Kidney (tissue), 13 donors: ENCODE measurements at regions not wholly inside any gene's neighbourhood (a gene's known extent, or its start where the extent isn't known, plus 50 kb on each side); places are given as distances from the start of the nearest gene placed in this dataset.

Source experiments
- DNase-seq, 5 donors: peaks; one replicate each; pipeline ENCODE4 v3.0.0-alpha.2; 2013 to 2020
- FAIRE-seq: peaks from 2 replicates; lab custom pipeline; 2012; peaks lifted over from hg19 to GRCh38; lab: Jason Lieb, UNC
- H3K27ac ChIP-seq, 2 donors: one replicate each; pipeline ENCODE4 v1.7.0; 2013; ENCODE audit warnings: low read depth in 2 of 2, low read length in 2 of 2, inconsistent platforms in 1 of 2
- H3K27me3 ChIP-seq: one replicate; pipeline ENCODE4 v1.7.1; 2013; ENCODE audit warnings: low read length, inconsistent platforms; ENCODE audit not compliant: control insufficient read depth, insufficient read depth
- H3K36me3 ChIP-seq, 3 donors: one replicate each; pipeline versions ENCODE4 v1.7.0 to v1.7.1; 2013; ENCODE audit warnings: low read length in 3 of 3, control low read depth in 1 of 3, inconsistent platforms in 1 of 3; ENCODE audit not compliant: insufficient read depth in 3 of 3, control insufficient read depth in 2 of 3
- H3K4me1 ChIP-seq, 3 donors: one replicate each; pipeline versions ENCODE4 v1.7.0 to v1.7.1; 2013; ENCODE audit warnings: low read length in 3 of 3, inconsistent platforms in 1 of 3, low read depth in 1 of 3; ENCODE audit not compliant: control insufficient read depth in 2 of 3, insufficient read depth in 2 of 3
- H3K4me3 ChIP-seq, 3 donors: one replicate each; pipeline versions ENCODE4 v1.7.0 to v1.8.1; 2013; ENCODE audit warnings: low read length in 3 of 3, control low read depth in 1 of 3, inconsistent platforms in 1 of 3
- H3K9ac ChIP-seq, 3 donors: one replicate each; pipeline versions ENCODE4 v1.7.0 to v1.7.1; 2013; ENCODE audit warnings: low read length in 3 of 3, control low read depth in 1 of 3, inconsistent platforms in 1 of 3
- H3K9me3 ChIP-seq, 3 donors: one replicate each; pipeline versions ENCODE4 v1.7.0 to v1.7.1; 2013; ENCODE audit warnings: low read length in 3 of 3, control low read depth in 1 of 3, inconsistent platforms in 1 of 3; ENCODE audit not compliant: control insufficient read depth in 2 of 3, insufficient read depth in 1 of 3
- CTCF ChIP-seq: IDR thresholded peaks from 3 replicates; pipeline ENCODE4 v1.5.1; 2012; ENCODE audit warnings: mild to moderate bottlenecking, moderate library complexity, borderline replicate concordance; ENCODE audit not compliant: insufficient read depth; ENCODE audit errors: extremely low read depth
- intact Hi-C: fragments of 100-400 bp; cut with DNase I; formaldehyde crosslinking; loops from one replicate; pipeline ENCODE4 v1.11.1; 2022
- donor health status: control.
- donor health status: control.
- donor health status: control.
- donor health status: control.
- donor health status: control.
- donor health status: DM: yes; HTN: yes; CAD: no.
- donor health status: Normal renal cell carcinoma (clear cell type).

GRCh38 chr13:106401081-106401480 is 134.4 kb downstream of the EFNB2 start:
- Histone ChIP-seq H3K27ac (no peak overlapping the region), H3K27me3 (no peaks in the 10 kb centered on the region), H3K36me3 (no peaks in the 10 kb centered on the region), H3K9ac (no peak overlapping the region), H3K4me1 (no peaks in the 10 kb centered on the region), H3K9me3 (no peaks in the 10 kb centered on the region), H3K4me3 (no peak overlapping the region)
- FAIRE-seq (no peak), DNase-seq (no peak)
- TF ChIP-seq CTCF = no peak
- intact Hi-C loops = no loop called here

GRCh38 chr13:106400289-106400688 is 135.2 kb downstream of the EFNB2 start:
- FAIRE-seq (no peak), DNase-seq (no peak)
- no peak overlapping the region for H3K27ac ChIP-seq
- no peaks in the 10 kb centered on the region for H3K4me1 ChIP-seq
- H3K27me3 ChIP-seq = no peaks in the 10 kb centered on the region
- no peak for TF ChIP-seq CTCF
- H3K9ac ChIP-seq = no peak overlapping the region
- H3K36me3 ChIP-seq = no peaks in the 10 kb centered on the region
- no peaks in the 10 kb centered on the region for H3K9me3 ChIP-seq
- intact Hi-C loops = no loop called here
- H3K4me3 ChIP-seq = no peak overlapping the region

DNA sequence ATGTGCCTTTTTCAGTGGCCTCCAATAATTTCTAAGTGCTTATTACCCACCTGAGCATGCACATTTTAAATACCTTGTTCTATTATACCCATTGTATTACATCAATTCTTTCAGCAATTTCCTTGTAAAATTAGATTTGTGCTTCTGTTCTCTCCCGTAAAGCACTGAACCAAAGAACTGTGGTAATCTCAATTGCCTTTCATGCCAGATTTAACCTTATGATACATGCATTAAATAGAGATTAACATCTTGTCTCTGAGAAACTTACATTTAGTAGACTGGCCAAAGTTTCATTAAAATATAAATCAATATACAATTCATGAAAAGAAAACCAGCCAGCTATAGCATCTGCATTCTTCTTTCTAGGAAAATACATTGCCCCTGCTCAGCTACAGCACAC is 137.2 kb downstream of the EFNB2 start:
- Histone ChIP-seq H3K4me1 (no peaks in the 10 kb centered on the region), H3K27me3 (no peaks in the 10 kb centered on the region), H3K9me3 (no peaks in the 10 kb centered on the region), H3K27ac (no peak overlapping the region), H3K4me3 (no peak overlapping the region), H3K9ac (no peak overlapping the region), H3K36me3 (no peaks in the 10 kb centered on the region)
- FAIRE-seq (no peak), DNase-seq (no peak)
- no peak for TF ChIP-seq CTCF
- intact Hi-C loops = no loop called here

DNA sequence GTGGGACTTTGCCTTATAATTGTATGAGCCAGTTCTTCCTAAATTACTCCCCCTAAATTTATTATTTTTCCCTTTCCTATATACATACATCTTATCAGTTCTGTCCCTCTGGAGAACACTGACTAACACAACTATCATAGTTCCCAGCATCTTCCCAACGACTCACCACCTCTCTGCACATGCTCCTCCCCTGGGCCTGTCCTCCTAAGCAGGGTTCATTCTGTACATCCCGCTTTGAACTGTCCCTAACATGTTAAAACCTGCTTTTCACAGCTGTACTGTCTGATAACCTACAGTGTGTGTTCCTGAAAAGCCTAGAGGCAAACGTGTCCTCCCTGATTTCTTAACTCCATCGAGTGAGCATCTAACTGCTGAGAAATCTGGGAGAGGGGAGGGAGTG is 141.7 kb downstream of the EFNB2 start:
- Histone ChIP-seq H3K4me3 (no peak overlapping the region), H3K27me3 (no peaks in the 10 kb centered on the region), H3K36me3 (no peaks in the 10 kb centered on the region), H3K4me1 (no peaks in the 10 kb centered on the region), H3K27ac (no peak overlapping the region), H3K9me3 (no peaks in the 10 kb centered on the region), H3K9ac (no peak overlapping the region)
- FAIRE-seq (no peak), DNase-seq (no peak)
- TF ChIP-seq CTCF = no peak
- intact Hi-C loops = no loop called here
